ENCODE measurements at regions not wholly inside any gene's neighbourhood (a gene's known extent, or its start where the extent isn't known, plus 50 kb on each side); places are given as distances from the start of the nearest gene placed in this dataset.
A peak's percentile ranks its signal among the peaks of the same experiment; 100 is the strongest.
"Not testable (repeated sequence)": the region's sequence is repeated elsewhere in the genome, so short reads cannot be mapped to it uniquely, and the experiment has no call there.

- H3K4me3 ChIP-seq (ENCODE audit: low read depth, low read length), result no peak overlapping the region
- no peak for DNase-seq (ENCODE audit: low read depth)
- TF ChIP-seq, protein P1, sequence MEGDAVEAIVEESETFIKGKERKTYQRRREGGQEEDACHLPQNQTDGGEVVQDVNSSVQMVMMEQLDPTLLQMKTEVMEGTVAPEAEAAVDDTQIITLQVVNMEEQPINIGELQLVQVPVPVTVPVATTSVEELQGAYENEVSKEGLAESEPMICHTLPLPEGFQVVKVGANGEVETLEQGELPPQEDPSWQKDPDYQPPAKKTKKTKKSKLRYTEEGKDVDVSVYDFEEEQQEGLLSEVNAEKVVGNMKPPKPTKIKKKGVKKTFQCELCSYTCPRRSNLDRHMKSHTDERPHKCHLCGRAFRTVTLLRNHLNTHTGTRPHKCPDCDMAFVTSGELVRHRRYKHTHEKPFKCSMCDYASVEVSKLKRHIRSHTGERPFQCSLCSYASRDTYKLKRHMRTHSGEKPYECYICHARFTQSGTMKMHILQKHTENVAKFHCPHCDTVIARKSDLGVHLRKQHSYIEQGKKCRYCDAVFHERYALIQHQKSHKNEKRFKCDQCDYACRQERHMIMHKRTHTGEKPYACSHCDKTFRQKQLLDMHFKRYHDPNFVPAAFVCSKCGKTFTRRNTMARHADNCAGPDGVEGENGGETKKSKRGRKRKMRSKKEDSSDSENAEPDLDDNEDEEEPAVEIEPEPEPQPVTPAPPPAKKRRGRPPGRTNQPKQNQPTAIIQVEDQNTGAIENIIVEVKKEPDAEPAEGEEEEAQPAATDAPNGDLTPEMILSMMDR (conservative IDR thresholded peaks at IDR 0.05; ENCODE audit: low read depth, low read length), result no peak
These were observed 87.6 kb upstream of the NDST4 start for GRCh38 chr4:115201042-115201330.

GRCh38 chr4:115200201-115201041 is 87.0 kb upstream of the NDST4 start:
- H3K4me3 ChIP-seq (ENCODE audit: low read depth, low read length); DNase-seq (ENCODE audit: low read depth): not testable (repeated sequence)

- not testable (repeated sequence) for H3K4me3 ChIP-seq (ENCODE audit: low read depth, low read length); DNase-seq (ENCODE audit: low read depth)
These were observed 81.2 kb upstream of the NDST4 start for GRCh38 chr4:115194612-115195011.

- no peak for DNase-seq (ENCODE audit: low read depth)
- no peak overlapping the region for H3K4me3 ChIP-seq (ENCODE audit: low read depth, low read length)
- TF ChIP-seq, protein P1 (conservative IDR thresholded peaks at IDR 0.05; ENCODE audit: low read depth, low read length), result no peak
These were observed 77.1 kb upstream of the NDST4 start for GRCh38 chr4:115190529-115190928.

GRCh38 chr4:115187136-115187535 is 73.7 kb upstream of the NDST4 start:
- H3K4me3 ChIP-seq (ENCODE audit: low read depth, low read length), result no peak overlapping the region
- DNase-seq (ENCODE audit: low read depth), result peak; percentile 18
- TF ChIP-seq, protein P1 (conservative IDR thresholded peaks at IDR 0.05; ENCODE audit: low read depth, low read length), result no peak

DNA sequence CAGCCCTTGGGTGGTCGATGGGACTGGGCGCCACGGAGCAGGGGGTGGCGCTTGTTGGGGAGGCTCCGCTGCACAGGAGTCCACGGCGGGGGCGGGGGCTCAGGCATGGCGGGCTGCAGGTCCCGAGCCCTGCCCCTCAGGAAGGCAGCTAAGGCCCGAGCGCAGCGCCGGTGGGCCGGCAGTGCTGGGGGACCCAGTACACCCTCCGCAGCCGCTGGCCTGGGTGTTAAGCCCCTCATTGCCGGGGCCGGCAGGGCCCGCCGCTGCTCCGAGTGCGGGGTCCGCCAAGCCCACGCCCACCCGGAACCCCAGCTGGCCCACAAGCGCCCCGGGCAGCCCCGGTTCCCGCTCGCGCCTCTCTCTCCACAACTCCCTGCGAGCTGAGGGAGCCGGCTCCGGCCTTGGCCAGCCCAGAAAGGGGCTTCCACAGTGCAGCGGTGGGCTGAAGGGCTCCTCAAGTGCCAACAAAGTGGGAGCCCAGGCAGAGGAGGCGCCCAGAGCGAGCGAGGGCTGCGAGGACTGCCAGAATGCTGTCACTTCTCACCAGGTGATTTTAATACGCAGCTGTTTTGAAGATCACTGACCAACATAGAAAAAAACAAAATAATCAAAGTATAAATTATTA is 66.1 kb upstream of the NDST4 start:
- H3K4me3 ChIP-seq (ENCODE audit: low read depth, low read length); DNase-seq (ENCODE audit: low read depth): not testable (repeated sequence)

DNA sequence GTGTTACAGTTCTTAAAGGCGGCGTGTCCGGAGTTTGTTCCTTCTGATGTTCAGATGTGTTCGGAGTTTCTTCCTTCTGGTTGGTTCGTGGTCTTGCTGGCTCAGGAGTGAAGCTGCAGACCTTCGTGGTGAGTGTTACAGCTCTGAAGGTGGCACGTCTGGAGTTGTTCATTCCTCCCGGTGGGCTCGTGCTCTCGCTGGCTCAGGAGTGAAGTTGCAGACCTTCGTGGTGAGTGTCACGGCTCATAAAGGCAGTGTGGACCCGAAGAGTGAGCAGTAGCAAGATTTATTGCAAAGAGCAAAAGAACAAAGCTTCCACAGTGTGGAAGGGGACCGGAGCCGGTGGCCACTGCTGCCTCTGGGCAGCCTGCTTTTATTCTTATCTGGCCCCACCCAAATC is 65.3 kb upstream of the NDST4 start:
- DNase-seq (ENCODE audit: low read depth); H3K4me3 ChIP-seq (ENCODE audit: low read depth, low read length): not testable (repeated sequence)

- no peak overlapping the region for H3K4me3 ChIP-seq (ENCODE audit: low read depth, low read length)
- DNase-seq (ENCODE audit: low read depth), result no peak
- TF ChIP-seq, protein P1 (conservative IDR thresholded peaks at IDR 0.05; ENCODE audit: low read depth, low read length), result no peak
These were observed 57.8 kb upstream of the NDST4 start for GRCh38 chr4:115171220-115171619.

DNA sequence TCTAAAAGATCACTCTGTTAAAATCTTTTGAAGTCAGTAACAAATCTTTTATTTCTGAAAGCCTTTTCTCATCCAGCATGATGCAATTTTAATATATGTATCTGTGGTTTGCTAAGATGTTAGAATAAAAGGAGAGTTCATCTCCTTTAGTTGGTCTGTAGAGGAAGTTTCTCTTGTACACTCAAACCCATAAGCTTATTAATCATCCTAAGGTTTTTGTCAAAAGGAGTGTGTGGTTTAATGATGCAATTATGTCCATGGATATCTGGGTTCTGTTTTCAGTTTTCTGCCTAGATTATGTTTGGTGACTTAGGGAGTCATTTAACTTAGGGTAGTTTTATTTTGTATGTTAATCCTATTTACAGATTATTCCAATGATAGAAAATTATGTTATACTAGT is 52.1 kb upstream of the NDST4 start:
- TF ChIP-seq, protein P1 (conservative IDR thresholded peaks at IDR 0.05; ENCODE audit: low read depth, low read length), result no peak
- DNase-seq (ENCODE audit: low read depth), result no peak
- no peak overlapping the region for H3K4me3 ChIP-seq (ENCODE audit: low read depth, low read length)
